GM19328 (cell line): ENCODE measurements at regions not wholly inside any gene's neighbourhood (a gene's known extent, or its start where the extent isn't known, plus 50 kb on each side); places are given as distances from the start of the nearest gene placed in this dataset.

Experiments used
- ATAC-seq: cut with Tn5 transposase; IDR thresholded peaks from one replicate; pipeline ENCODE4 v1.9.1; 2021; ENCODE audit warnings: mild to moderate bottlenecking, moderate library complexity; ENCODE audit not compliant: unreplicated experiment

DNA sequence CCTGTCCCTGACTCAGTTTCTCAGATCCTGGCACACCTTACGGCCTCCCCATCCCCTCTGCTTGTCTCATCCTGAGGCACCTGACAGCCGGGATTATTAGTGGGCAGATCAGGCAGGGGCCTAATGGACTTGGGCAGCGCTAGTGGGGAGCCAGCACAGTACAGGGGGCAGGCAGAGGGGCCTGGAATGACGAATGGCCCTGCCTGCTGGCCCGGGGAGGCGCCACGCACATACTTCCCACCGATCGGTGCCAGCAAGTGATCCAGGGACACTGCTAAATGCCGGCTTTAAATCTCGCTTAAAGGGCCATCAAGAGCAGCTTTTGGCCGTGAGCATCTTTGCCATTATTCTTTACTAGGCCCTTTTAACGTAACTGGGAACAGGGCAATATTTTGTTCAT, 188.4 kb downstream of the DHX35 start:
- ATAC-seq: no peak

DNA sequence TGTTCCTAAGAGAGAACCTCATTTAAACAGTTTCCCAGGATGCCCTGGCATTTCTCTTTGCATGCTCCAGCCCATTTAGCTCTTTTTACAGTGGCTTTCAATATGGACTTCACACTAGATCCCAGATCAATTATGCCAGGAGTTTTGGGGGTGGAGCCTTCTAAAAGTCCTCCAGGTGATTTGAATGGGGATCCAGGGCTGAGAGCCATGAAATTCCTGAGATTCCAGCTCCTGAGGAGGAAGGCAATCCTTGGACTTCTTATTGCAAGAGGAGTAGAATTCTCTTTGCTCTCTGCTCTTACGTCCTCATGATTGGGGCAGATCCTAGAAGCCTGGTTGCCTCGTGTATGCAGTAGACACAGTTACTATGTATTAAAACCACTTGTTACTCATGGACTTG, 184.2 kb downstream of the DHX35 start:
- no peak for ATAC-seq

DNA sequence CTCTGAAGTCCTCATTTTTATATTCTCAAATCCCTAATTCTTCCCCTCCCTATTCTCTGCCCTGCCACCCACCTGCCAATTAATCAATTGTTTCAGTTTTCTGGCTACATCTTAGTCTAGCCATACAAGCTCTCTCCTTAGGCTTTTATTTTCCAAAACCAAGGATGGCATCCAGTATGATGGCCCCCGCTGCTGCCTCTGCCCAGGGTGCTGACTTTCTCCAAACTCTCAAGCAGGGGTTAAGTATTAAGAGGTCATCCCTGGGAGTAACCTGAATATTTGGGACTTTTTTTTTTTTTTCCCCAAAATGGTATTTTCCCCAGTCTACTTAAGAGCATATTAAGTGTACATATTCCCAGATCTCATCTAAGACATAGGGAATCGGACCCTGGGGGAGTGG, 183.8 kb downstream of the DHX35 start:
- ATAC-seq: no peak

DNA sequence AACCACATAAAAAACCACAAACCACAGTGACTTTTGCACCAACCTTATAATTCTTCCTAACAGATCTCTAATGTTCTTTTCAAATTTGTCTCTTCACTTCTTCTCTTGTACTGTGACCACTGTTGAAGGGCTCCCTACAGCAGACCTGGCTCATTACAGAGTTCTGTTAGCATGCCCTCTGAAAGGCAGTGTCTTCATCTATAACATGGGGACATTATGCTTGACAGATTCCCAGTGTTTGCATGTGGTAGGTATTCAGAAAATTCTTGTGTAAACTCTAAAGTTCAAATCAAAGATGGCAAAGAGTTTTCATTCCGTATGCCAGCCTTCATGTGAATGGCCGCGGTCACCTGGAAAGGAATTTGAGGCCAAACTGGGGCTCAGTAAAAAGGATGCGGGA, 182.6 kb downstream of the DHX35 start:
- no peak for ATAC-seq

DNA sequence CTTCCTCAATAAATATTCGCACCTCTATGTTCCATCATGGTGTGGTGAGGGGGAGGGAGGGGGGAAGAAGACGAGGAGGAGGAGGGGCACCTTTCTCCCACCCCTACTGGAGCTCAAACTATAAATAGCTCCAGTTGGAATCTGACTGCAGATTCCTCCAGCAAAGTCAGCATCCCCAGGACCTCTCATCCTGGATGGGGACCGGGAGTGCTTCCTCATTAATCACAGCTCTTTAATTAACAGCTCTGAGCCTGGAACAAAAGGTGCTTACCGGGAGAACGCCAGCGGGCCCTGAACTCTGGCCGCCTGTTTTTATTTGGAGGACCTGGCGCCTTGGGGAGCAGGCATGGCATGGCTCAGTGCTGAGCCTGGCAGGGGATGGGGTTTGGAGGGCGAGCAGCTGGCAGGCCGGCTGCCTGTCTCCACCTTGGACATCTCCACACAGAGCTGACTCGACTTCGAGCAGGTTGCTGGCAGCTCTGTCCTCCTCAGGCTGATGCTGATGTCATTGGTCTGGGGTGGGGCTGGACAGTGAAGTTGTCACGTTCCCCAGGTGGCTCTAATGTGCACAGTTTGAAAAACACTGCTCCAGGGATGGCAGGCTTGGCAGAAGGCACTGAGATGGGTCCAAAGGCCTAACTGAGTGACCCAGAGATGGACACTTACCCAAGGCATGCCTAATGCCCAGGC, 180.4 kb downstream of the DHX35 start:
- ATAC-seq: no peak

GRCh38 chr20:39137299-39137698, 175.2 kb downstream of the DHX35 start:
- ATAC-seq: no peak

DNA sequence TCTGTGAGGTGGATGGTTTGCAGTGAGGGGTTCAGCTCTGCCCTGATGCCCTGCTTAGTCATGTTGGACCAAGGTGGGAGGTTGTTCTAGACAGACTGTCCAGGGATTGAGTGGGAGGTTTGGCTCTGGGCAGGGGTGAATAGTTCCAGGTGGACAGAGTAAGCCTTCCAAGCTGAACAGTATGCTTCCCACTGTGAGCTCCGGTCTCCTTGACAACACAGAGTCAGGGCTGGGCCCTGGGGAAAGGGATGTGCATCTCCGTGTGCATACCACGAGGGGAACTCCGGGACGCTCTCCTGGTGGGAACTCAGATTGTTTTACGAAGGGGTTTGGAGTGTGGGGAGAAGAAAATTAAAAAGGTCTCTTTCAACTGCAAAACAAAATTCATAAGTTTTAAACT, 174.7 kb downstream of the DHX35 start:
- no peak for ATAC-seq

DNA sequence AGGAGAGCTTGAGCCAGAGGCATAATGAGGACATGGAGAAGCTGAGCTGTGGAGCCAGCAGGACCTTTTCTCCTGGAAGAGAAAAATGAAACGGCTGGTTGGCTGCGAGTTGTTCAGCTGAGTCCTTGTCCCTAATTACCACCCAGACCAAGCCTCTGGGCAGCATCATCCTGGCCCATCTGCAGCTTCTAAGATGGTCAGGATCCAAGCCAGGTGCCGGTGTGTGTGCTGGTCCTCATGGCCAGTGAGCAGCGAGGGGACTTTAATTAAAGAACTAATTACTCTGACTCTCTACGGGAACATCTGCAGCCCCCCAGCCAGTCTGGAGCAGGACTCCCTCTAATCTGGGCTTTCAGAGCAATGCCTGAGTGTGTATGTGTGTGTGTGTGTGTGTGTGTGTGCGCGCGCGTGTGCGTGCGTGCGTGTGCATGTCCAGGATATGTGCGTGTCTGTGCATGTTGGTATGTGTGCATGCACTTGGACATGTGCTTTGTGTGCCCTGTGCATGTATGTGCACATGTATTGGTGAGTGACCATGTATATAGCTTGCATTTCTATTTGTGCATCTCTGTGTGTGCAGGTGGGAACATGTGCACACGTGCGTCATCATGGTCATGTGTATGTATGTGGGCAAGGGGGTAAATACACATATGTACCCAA, 173.9 kb downstream of the DHX35 start:
- no peak for ATAC-seq

DNA sequence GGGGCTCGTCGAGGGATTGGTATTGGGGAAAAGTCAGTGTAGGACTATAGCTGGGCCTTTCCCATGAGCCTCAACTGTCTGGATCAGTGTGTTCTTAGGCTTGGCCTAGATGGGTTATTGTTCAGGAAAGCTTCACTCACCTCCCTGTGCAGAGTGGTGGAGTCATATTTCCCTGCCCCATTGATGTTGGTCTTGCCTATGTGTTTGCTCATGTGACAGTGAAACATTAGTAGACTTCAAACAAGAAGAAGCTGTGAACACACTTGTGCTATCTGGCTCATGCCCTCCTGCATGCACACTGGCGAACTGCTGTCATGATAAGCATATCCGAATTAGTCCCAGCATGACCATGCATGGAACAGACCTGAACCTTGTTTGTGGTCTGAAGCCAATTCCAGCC, 171.1 kb downstream of the DHX35 start:
- ATAC-seq: no peak

GRCh38 chr20:39132511-39132910, 170.4 kb downstream of the DHX35 start:
- no peak for ATAC-seq

GRCh38 chr20:39132093-39132492, 169.9 kb downstream of the DHX35 start:
- no peak for ATAC-seq

DNA sequence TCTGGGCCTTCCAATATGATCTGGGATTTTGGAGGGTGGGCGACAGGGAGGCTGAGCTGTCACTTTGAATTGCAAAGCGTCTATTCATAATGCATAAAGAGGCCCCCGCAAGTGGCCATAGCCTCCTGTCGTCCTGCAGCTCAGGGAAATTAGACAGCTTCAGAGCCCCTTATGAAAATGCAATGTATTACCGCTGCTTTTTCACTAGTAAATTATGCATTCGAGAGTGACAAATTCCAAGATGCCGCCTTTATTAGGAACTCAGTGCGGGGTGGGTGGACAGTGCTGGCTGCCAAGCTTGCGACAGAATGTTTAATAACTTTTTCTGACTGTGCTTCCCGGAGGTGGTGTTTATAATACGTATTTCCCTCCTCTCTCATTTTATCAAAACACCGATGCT, 168.5 kb downstream of the DHX35 start:
- no peak for ATAC-seq

DNA sequence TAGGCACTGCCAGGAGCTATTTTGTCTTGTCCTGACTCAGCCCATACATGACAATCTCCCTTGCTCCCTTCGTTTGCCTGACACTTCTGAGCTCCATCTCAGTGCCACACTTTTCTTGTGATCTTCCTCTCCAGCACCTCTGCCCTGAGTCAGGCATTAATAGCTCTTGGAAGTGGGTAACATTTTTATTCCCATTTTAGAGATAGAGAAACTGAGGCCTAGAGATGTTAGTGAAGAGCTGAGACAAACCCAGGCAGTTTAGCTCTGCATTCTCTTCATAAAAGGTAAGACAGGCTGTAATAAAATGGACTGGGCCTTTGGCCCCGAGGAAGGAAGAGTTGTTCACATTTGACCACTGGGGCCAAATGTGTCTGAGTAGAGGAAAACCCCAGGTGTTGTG, 167.4 kb downstream of the DHX35 start:
- ATAC-seq: no peak

DNA sequence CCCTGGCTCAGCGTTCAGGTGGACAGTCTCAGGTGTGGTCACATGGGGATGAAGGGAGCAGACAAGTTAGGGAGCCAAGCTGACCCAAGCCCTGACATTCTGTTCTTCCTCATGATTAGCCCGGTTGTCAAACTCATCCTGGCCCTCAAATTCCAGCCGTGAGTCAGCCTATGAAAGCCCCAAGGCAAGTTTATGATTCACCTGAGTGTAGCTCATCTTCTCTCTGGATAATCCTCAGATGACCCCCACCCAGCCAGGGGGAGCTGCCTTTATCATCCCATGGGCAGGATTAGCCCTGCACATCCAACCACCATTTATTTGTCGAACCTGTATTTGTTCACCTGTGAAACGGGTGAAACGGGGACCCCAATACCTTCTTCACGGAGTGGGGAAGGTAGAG, 161.9 kb downstream of the DHX35 start:
- no peak for ATAC-seq

DNA sequence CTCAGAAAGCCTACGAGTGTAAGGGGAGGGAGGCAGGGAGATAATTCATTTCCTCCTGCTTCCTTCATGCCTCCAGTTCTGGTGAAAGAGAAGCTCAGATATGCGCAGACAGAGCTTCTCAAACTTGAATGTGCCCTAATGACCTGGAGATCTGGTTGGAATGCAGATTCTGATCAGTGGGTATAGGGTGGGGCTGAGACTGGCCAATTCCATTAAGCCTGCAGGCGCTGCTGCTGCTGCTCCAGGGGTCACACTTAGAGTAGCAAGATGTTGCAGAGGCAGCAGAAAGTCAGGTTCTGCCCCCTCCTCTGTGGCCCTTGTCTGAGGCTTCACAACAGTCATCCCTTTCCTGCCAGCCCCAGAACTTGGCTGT, 161.0 kb downstream of the DHX35 start:
- ATAC-seq: no peak

GRCh38 chr20:39117491-39117890, 155.3 kb downstream of the DHX35 start:
- no peak for ATAC-seq

- no peak for ATAC-seq
Observed at GRCh38 chr20:39116020-39116419, 153.9 kb downstream of the DHX35 start.

GRCh38 chr20:39112178-39112743, 150.1 kb downstream of the DHX35 start:
- ATAC-seq: no peak

GRCh38 chr20:39111359-39112177, 149.4 kb downstream of the DHX35 start:
- ATAC-seq: no peak

DNA sequence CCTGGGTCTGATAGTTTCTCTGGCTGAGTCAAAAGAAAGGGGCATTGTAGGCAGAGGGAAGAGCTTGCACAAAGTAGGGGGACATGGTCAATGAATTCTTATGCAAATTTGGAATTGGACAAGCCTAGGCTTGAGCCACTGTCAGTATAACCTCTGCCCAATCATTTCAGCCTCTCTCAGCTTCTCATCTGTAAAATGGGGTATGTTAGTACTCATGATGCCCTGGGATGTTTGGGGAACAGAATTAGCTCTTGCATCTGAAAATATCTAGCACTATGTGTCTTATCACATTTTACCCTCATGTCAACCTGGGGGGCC, 148.6 kb downstream of the DHX35 start:
- ATAC-seq: no peak

GRCh38 chr20:39109933-39110818, 148.0 kb downstream of the DHX35 start:
- no peak for ATAC-seq
